HEK293 (cell line): ENCODE measurements at regions not wholly inside any gene's neighbourhood (a gene's known extent, or its start where the extent isn't known, plus 50 kb on each side); places are given as distances from the start of the nearest gene placed in this dataset.

Experiments
- CTCF ChIA-PET: fragments of 350-600 bp; formaldehyde crosslinking; extraction: SDS; loops from one replicate; lab custom pipeline; 2021; ENCODE audit warnings: antibody characterized with exemption; lab: Yijun Ruan, JAX
- POLR2A ChIA-PET: fragments of 300-600 bp; formaldehyde crosslinking; extraction: SDS; loops from one replicate; lab custom pipeline; 2020; ENCODE audit warnings: antibody characterized with exemption, inconsistent platforms; lab: Yijun Ruan, JAX
- H3K27ac ChIP-seq: fragments of 200-500 bp; sonication (Bioruptor generic); 2 replicates; pipeline ENCODE4 v1.5.1; 2014; ENCODE audit warnings: low read depth, low read length, control low read depth, inconsistent platforms; ENCODE audit errors: extremely low read depth
- H3K36me3 ChIP-seq, 2 experiments: fragments of 200-500 bp in 1 of 2; sonication (Bioruptor generic) in 1 of 2; 1 replicate in 1 of 2; 2 replicates in 1 of 2; pipeline ENCODE4 v1.5.1; 2014 to 2017; ENCODE audit warnings: inconsistent platforms in 2 of 2, low read length in 2 of 2; ENCODE audit not compliant: control insufficient read depth in 2 of 2, insufficient read depth in 1 of 2
- H3K4me1 ChIP-seq: fragments of 200-500 bp; sonication (Bioruptor generic); 2 replicates; pipeline ENCODE4 v1.5.1; 2014; ENCODE audit warnings: mild to moderate bottlenecking, low read length, inconsistent platforms; ENCODE audit not compliant: control insufficient read depth, insufficient read depth
- H3K4me3 ChIP-seq: 2 replicates; pipeline ENCODE4 v1.5.1; 2011; ENCODE audit warnings: low read depth, mild to moderate bottlenecking, control low read depth, low read length, moderate library complexity
- H3K9me3 ChIP-seq: fragments of 200-500 bp; sonication (Bioruptor generic); 2 replicates; pipeline ENCODE4 v1.5.1; 2014; ENCODE audit warnings: low read depth, low read length, inconsistent platforms; ENCODE audit not compliant: control insufficient read depth, insufficient read depth
- BCL11A ChIP-seq: fragments of 450-650 bp; formaldehyde crosslinking; IDR thresholded peaks from 2 replicates; pipeline ENCODE4 v1.5.1; 2016; ENCODE audit warnings: low read depth, missing biosample characterization, missing genetic modification characterization
- FEZF1 ChIP-seq: fragments of 450-650 bp; formaldehyde crosslinking; IDR thresholded peaks from 2 replicates; pipeline ENCODE4 v1.5.1; 2016; ENCODE audit warnings: missing biosample characterization, missing genetic modification characterization
- HOXC10 ChIP-seq: sonication (generic); formaldehyde crosslinking; IDR thresholded peaks from 2 replicates; pipeline ENCODE4 v1.8.1; 2023; ENCODE audit warnings: mild to moderate bottlenecking, missing genetic modification reagents
- PBX3 ChIP-seq: sonication (generic); formaldehyde crosslinking; IDR thresholded peaks from 2 replicates; pipeline ENCODE4 v1.8.1; 2022; ENCODE audit warnings: mild to moderate bottlenecking, moderate library complexity, missing genetic modification reagents
- PRDM6 ChIP-seq: fragments of 450-650 bp; formaldehyde crosslinking; IDR thresholded peaks from 2 replicates; pipeline ENCODE4 v1.5.1; 2017; ENCODE audit warnings: missing biosample characterization, missing genetic modification characterization
- ZBTB10 ChIP-seq: fragments of 450-650 bp; formaldehyde crosslinking; IDR thresholded peaks from 2 replicates; pipeline ENCODE4 v1.5.1; 2016; ENCODE audit warnings: missing biosample characterization, missing genetic modification characterization
- ZNF24 ChIP-seq: fragments of 450-650 bp; formaldehyde crosslinking; IDR thresholded peaks from 2 replicates; pipeline ENCODE4 v1.5.1; 2016; ENCODE audit warnings: missing biosample characterization, missing genetic modification characterization
- ZNF302 ChIP-seq: fragments of 450-650 bp; formaldehyde crosslinking; IDR thresholded peaks from 2 replicates; pipeline ENCODE4 v1.5.1; 2016; ENCODE audit warnings: missing biosample characterization, missing genetic modification characterization, low read depth
- ZNF311 ChIP-seq: fragments of 450-650 bp; formaldehyde crosslinking; IDR thresholded peaks from 2 replicates; pipeline ENCODE4 v1.5.1; 2017; ENCODE audit warnings: missing biosample characterization, missing genetic modification characterization, borderline replicate concordance
- ZNF394 ChIP-seq: fragments of 450-650 bp; formaldehyde crosslinking; IDR thresholded peaks from 2 replicates; pipeline ENCODE4 v1.5.1; 2016; ENCODE audit warnings: missing biosample characterization, missing genetic modification characterization, mild to moderate bottlenecking, moderate library complexity, borderline replicate concordance
- ZNF398 ChIP-seq: fragments of 450-650 bp; formaldehyde crosslinking; IDR thresholded peaks from 2 replicates; pipeline ENCODE4 v1.5.1; 2017; ENCODE audit warnings: missing biosample characterization, missing genetic modification characterization
- ZNF449 ChIP-seq: fragments of 450-650 bp; formaldehyde crosslinking; IDR thresholded peaks from 2 replicates; pipeline ENCODE4 v1.5.1; 2017; ENCODE audit warnings: missing biosample characterization, mild to moderate bottlenecking, missing genetic modification characterization, moderate library complexity
- ZNF48 ChIP-seq: fragments of 450-650 bp; formaldehyde crosslinking; IDR thresholded peaks from 2 replicates; pipeline ENCODE4 v1.5.1; 2016; ENCODE audit warnings: missing biosample characterization, missing genetic modification characterization
- ZNF488 ChIP-seq: fragments of 450-650 bp; formaldehyde crosslinking; IDR thresholded peaks from 2 replicates; pipeline ENCODE4 v1.5.1; 2016; ENCODE audit warnings: missing biosample characterization, missing genetic modification characterization
- ZNF529 ChIP-seq: fragments of 450-650 bp; formaldehyde crosslinking; IDR thresholded peaks from 2 replicates; pipeline ENCODE4 v1.5.1; 2017; ENCODE audit warnings: missing genetic modification characterization, missing biosample characterization; ENCODE audit not compliant: insufficient replicate concordance
- ZNF530 ChIP-seq: fragments of 450-650 bp; formaldehyde crosslinking; IDR thresholded peaks from 2 replicates; pipeline ENCODE4 v1.5.1; 2016; ENCODE audit warnings: low read depth, missing biosample characterization, missing genetic modification characterization
- ZNF600 ChIP-seq: fragments of 450-650 bp; formaldehyde crosslinking; IDR thresholded peaks from 2 replicates; pipeline ENCODE4 v1.5.1; 2016; ENCODE audit warnings: missing biosample characterization, missing genetic modification characterization
- ZNF658 ChIP-seq: fragments of 450-650 bp; formaldehyde crosslinking; IDR thresholded peaks from 2 replicates; pipeline ENCODE4; 2016; ENCODE audit warnings: missing biosample characterization, missing genetic modification characterization
- ZNF660 ChIP-seq: fragments of 450-650 bp; IDR thresholded peaks from 2 replicates; pipeline ENCODE4 v1.5.1; 2018; ENCODE audit warnings: missing biosample characterization, mild to moderate bottlenecking, missing genetic modification characterization
- ZNF776 ChIP-seq: fragments of 450-650 bp; formaldehyde crosslinking; IDR thresholded peaks from 2 replicates; pipeline ENCODE4 v1.5.0; 2017; ENCODE audit warnings: missing biosample characterization, missing genetic modification characterization, borderline replicate concordance
- ZNF843 ChIP-seq: fragments of 450-650 bp; formaldehyde crosslinking; IDR thresholded peaks from 2 replicates; pipeline ENCODE4 v1.5.1; 2016; ENCODE audit warnings: missing biosample characterization, missing genetic modification characterization

- H3K27ac ChIP-seq: no peak overlapping the region
- H3K4me1 ChIP-seq: no peaks in the 10 kb centered on the region
- POLR2A ChIA-PET: no interaction called here
- TF ChIP-seq ZNF660: no peak
- TF ChIP-seq ZNF658 (tag by site-specific recombination): no peak
- TF ChIP-seq ZNF302 (tag by site-specific recombination): no peak
- TF ChIP-seq BCL11A (tag by site-specific recombination): no peak
- TF ChIP-seq ZNF449 (tag by site-specific recombination): no peak
- no peaks in the 10 kb centered on the region for H3K9me3 ChIP-seq
- no peaks in the 10 kb centered on the region for H3K36me3 ChIP-seq
- H3K4me3 ChIP-seq: no peak overlapping the region
- CTCF ChIA-PET: no interaction called here
These were observed 341.6 kb upstream of the JAG1 start for GRCh38 chr20:11015440-11015839.

GRCh38 chr20:11017446-11017845, 343.6 kb upstream of the JAG1 start:
- Histone ChIP-seq H3K36me3 (no peaks in the 10 kb centered on the region), H3K4me3 (no peak overlapping the region), H3K4me1 (no peaks in the 10 kb centered on the region; the same call in 1 of the 2 replicates), H3K27ac (no peak overlapping the region), H3K9me3 (no peaks in the 10 kb centered on the region)
- CTCF ChIA-PET: interaction anchor here (0.7 kb wide), 1 partner anchor 164 kb away, joined by 3 read pairs; no protein-coding TSS in a partner anchor
- no peak for TF ChIP-seq ZNF843 (tag by site-specific recombination)
- TF ChIP-seq FEZF1 (tag by site-specific recombination): no peak
- no peak for TF ChIP-seq ZBTB10 (tag by site-specific recombination)
- TF ChIP-seq ZNF658 (tag by site-specific recombination): no peak
- no peak for TF ChIP-seq ZNF311 (tag by site-specific recombination)
- TF ChIP-seq ZNF776 (tag by site-specific recombination): no peak
- no peak for TF ChIP-seq ZNF488 (tag by site-specific recombination)
- TF ChIP-seq PBX3 (CRISPR knock-in tag): no peak
- TF ChIP-seq HOXC10: no peak
- TF ChIP-seq ZNF24 (tag by site-specific recombination): no peak
- no peak for TF ChIP-seq ZNF449 (tag by site-specific recombination)
- no peak for TF ChIP-seq PRDM6 (tag by site-specific recombination)
- TF ChIP-seq ZNF398 (tag by site-specific recombination): no peak
- no peak for TF ChIP-seq ZNF529
- no peak for TF ChIP-seq ZNF530 (tag by site-specific recombination)
- no peak for TF ChIP-seq ZNF600 (tag by site-specific recombination)
- TF ChIP-seq ZNF48: no peak
- no peak for TF ChIP-seq ZNF394 (tag by site-specific recombination)
- POLR2A ChIA-PET: no interaction called here
